ENCODE measurements at regions not wholly inside any gene's neighbourhood (a gene's known extent, or its start where the extent isn't known, plus 50 kb on each side); places are given as distances from the start of the nearest gene placed in this dataset.

- DNase-seq (ENCODE audit: low read depth) = no peak
- TF ChIP-seq CTCF (IDR thresholded peaks at IDR 0.05; ENCODE audit: low read length, missing control alignments) = no peak
- H3K4me3 ChIP-seq (replicated peaks; ENCODE audit: low read depth, low read length) = no peak overlapping the region
Measured at GRCh38 chr2:120653871-120654270, 81.8 kb upstream of the GLI2 start.

- TF ChIP-seq CTCF (IDR thresholded peaks at IDR 0.05; ENCODE audit: low read length, missing control alignments) = no peak
- H3K4me3 ChIP-seq (replicated peaks; ENCODE audit: low read depth, low read length) = no peak overlapping the region
- DNase-seq (ENCODE audit: low read depth) = no peak
Measured at GRCh38 chr2:120654381-120655134, 81.1 kb upstream of the GLI2 start.

GRCh38 chr2:120656273-120656950, 79.3 kb upstream of the GLI2 start:
- H3K4me3 ChIP-seq (replicated peaks; ENCODE audit: low read depth, low read length) = no peak overlapping the region
- no peak for TF ChIP-seq CTCF (IDR thresholded peaks at IDR 0.05; ENCODE audit: low read length, missing control alignments)
- DNase-seq (ENCODE audit: low read depth) = no peak

GRCh38 chr2:120658042-120658769, 77.5 kb upstream of the GLI2 start:
- no peak overlapping the region for H3K4me3 ChIP-seq (replicated peaks; ENCODE audit: low read depth, low read length)
- peak; percentile 45 for DNase-seq (ENCODE audit: low read depth)
- no peak for TF ChIP-seq CTCF (IDR thresholded peaks at IDR 0.05; ENCODE audit: low read length, missing control alignments)

GRCh38 chr2:120658770-120659158, 76.9 kb upstream of the GLI2 start:
- no peak overlapping the region for H3K4me3 ChIP-seq (replicated peaks; ENCODE audit: low read depth, low read length)
- no peak for DNase-seq (ENCODE audit: low read depth)
- no peak for TF ChIP-seq CTCF (IDR thresholded peaks at IDR 0.05; ENCODE audit: low read length, missing control alignments)

GRCh38 chr2:120659275-120659977, 76.2 kb upstream of the GLI2 start:
- no peak for TF ChIP-seq CTCF (IDR thresholded peaks at IDR 0.05; ENCODE audit: low read length, missing control alignments)
- DNase-seq (ENCODE audit: low read depth) = no peak
- no peak overlapping the region for H3K4me3 ChIP-seq (replicated peaks; ENCODE audit: low read depth, low read length)
